Activated CD8-positive, alpha-beta memory T cell treated with anti-CD3 and anti-CD28 coated beads for 36 hours (primary cell): ENCODE measurements at regions not wholly inside any gene's neighbourhood (a gene's known extent, or its start where the extent isn't known, plus 50 kb on each side); places are given as distances from the start of the nearest gene placed in this dataset.

ENCODE experiments used
- CTCF ChIA-PET: fragments of 350-600 bp; sonication (Branson Sonifier 250); formaldehyde crosslinking; loops from one replicate; lab custom pipeline; 2021; ENCODE audit warnings: antibody characterized with exemption; lab: Charles Lee
- POLR2A ChIA-PET: fragments of 350-600 bp; sonication (Branson Sonifier 250); formaldehyde crosslinking; loops from one replicate; lab custom pipeline; 2021; ENCODE audit warnings: antibody characterized with exemption; lab: Charles Lee

DNA sequence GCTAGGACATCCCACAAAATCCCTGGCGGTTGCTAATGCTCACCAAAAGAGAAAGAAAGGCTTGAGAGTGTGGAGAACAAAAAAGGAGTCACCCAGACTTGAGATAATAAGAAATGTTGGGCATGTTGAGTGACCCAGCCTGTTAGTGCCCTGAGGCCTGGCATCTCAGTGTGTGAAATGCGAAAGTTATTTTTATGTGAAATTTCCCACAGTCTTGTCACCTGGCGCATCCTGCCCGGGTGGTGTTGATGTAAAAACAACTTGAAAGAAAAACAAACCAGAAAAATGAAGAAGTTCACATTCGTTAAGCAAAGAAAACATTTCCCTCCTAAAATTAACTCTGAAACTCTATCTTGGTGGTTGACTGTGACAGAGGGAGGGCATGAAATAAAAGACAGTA is 495.2 kb downstream of the MID1IP1 start:
- ChIA-PET CTCF (no interaction called here), POLR2A (no interaction called here)

DNA sequence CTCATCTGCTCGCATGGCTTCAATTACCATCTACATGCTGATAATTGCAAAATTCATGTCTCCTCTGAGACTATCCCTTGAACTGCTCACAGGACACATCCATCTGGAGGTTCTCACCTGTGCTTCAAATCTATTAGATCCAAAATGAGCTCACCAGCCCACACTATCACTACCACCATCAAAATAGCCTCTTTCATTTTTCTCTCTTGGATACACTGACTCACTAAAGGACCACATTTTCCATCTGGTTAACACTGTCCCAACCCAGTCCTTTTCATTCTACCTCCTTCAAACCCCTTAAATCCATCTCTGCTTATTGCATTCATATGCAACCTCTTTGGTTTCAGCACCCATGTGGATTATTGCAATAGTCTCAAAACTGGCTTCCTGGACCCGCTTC is 497.6 kb downstream of the MID1IP1 start:
- CTCF ChIA-PET = no interaction called here
- POLR2A ChIA-PET = no interaction called here

DNA sequence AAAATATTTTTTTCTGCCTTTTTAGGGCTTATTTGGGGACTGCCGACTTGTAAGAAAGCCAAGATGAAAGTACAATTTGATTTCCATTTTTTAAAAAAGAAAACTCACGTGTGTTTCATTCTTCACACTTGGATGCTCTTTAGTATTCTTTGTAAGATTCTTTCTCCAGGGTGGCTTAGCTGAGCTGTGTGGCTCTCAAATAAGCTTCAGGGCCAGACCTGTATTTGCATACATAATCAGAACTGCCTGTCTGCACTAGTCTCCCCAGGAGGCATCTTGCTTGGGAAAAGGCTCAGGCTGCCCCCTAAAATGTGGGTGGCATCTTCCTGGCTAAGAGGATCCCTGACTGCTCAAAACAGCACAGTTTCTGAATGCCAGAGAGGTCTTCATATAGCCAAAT is 498.4 kb downstream of the MID1IP1 start:
- ChIA-PET POLR2A (no interaction called here), CTCF (no interaction called here)

DNA sequence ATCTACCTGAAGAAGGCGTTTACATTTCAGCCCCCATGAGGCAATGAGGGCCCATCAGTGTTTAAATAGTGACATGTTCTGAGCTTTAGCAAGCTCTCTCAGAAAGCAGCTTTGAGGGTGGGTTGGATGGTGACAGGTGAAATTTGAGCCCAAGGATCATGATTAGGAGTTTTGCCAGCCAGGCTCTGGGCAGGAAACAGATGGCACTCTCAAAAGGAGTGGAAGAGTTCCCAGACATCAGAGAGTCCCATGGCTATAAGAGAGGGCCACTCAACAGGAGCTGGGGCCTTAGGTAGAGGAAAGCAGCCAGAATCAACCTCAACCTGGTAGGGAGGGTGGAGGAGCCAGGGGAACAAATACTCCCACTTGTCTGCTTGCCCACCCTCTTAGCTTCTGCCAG is 499.8 kb downstream of the MID1IP1 start:
- CTCF ChIA-PET = no interaction called here
- POLR2A ChIA-PET = no interaction called here

DNA sequence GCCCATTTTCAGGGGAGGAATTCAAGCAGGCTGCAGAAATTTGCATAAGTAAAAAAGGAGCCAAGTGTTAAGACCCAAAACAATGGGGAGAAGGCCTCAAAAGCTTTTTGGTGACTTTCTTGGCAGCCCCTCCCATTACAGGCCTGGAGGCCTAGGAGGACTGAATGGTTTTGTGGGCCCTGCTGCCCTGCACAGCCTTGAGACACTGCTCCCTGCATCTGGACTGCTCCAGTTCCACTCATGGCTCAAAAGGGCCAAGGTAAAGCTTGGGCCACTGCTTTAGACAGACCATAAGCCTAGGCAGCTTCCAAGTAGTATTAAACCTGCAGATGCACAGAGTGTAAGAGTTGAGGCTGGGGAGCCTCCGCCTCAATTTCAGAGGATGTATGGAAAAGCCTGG is 501.6 kb downstream of the MID1IP1 start:
- POLR2A ChIA-PET = no interaction called here
- CTCF ChIA-PET = no interaction called here

DNA sequence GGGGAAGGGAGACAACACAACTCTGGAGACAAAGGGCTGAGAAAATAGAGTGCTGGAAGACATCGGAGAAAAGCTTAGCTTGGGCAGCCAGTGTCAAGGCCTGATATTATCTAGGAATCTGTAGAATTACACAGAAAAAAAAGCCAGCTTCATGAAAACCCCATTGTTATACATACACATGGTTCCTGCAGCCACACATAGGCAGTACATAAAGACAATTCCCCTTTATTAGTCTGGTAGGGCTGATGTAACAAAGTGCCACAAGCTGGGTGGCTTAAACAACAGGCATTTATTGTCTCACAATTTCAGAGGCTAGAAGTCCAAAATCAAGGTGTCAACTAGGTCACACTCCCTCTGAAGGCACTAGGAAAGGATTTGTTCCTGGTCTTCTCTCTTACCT is 503.5 kb downstream of the MID1IP1 start:
- ChIA-PET CTCF (no interaction called here), POLR2A (no interaction called here)

DNA sequence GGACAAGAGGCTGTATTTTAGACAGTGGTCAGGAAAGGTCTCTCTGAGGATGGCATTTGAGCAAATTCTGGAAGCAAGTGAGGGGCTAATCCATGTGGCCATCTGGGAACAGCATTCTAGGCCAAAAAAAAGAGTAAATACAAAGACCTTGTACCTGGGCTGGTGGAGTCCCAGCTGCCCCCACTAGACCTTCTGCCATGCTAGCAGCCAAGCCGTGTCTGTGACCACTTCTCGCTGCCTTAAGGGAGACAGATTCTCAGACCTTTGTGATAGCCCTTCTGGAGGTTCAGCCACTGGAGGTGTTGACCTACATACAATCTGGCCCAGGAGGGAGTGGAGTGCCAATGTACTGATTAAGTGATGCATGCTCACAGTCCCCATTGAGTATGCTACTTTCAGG is 506.2 kb downstream of the MID1IP1 start:
- POLR2A ChIA-PET = no interaction called here
- CTCF ChIA-PET = no interaction called here

DNA sequence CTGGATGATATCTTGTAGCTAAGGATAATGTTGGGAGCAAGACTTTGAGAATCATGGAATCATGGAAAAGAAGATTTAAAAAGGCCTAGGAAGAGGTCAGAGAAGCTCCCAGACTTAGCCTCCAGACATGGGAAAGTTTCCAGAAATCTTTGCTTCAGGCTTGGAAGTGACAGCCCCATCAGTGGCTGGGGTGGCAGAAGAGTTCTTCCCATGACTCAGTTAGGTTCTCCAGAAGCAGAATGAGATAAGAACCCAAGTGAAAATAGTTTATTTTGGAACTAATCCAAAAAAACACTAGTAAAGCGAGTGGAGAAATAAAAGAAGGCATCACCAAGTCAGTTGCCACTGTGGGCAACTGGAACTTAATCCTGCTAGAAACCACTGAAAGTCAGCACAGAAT is 506.9 kb downstream of the MID1IP1 start:
- ChIA-PET POLR2A (no interaction called here), CTCF (no interaction called here)

DNA sequence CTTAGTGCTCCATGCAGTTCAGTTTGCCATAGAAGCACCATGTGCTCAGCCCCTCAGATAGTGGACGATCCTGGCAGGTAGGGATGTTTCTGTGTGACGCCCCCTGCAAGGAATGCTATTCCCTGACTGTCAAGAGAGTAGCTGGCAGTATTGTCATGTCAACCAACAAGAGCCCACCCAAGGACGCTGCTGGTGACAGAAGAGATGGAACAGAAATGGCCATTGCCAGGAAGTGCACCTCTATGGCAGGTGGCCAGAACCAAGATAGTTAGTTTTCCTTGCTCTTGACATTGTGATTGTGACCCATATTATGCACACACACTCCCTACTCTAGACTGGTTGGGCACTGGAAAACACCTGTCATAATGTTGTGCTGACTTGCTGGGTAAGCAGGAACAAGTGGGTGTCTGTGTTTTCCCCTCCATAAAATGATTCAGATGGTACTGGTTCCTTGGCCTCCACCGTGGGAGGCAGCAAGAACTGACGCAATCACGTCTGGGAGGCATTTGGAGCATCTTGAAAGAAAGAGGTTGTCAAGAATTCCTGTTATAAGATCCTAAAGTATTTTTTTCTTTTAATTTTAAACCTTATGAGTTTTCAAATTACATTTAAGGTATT is 507.9 kb downstream of the MID1IP1 start:
- ChIA-PET CTCF (no interaction called here), POLR2A (no interaction called here)

DNA sequence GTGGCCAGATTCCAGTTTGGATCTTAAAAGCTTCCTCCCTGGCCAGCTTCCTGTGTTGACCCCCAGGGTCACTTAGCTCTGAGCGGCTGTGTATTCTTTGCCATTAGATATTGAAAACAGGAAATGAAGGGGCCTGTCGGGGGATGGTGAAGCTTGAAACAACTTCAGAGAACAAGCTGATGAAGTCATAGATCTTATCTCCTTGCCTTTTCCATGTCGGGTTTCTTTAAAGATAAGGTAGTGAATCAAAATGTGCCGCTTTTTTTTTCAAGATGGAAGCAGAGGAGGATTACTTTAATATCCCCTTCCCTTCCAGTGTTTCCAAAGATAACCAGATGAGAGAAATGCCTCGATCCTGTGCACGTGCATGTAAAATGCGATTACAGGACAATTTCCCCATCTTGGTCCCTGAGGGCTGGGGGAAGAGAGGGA is 508.5 kb downstream of the MID1IP1 start:
- POLR2A ChIA-PET = interaction anchor here (1.3 kb wide), 1 partner anchor 22 kb away, joined by 5 read pairs; no protein-coding TSS in a partner anchor
- CTCF ChIA-PET = no interaction called here

DNA sequence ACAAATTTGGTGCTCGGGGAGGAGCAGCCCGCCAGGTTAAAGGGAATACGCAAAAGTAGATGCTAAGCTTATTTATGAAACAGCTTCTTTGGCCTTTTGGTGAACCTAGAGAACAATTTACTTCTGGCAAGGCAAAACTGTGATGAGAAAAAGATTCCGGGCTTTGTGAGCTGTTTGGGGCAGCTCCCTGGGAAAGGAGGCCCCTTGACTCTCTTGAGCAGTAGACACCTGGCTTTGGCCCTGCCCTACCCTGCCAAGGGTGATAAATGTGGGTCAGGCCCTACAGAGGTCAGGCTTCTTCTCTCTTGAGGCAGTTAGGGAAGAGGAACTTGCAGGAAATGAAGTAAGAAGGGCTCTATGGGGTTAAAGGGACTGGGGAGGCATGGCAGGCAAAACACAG is 509.6 kb downstream of the MID1IP1 start:
- ChIA-PET CTCF (interaction anchor here (1.0 kb wide), 1 partner anchor 13 kb away, joined by 4 read pairs; no protein-coding TSS in a partner anchor), POLR2A (interaction anchor here (1.3 kb wide), 1 partner anchor 21 kb away, joined by 5 read pairs; no protein-coding TSS in a partner anchor)

DNA sequence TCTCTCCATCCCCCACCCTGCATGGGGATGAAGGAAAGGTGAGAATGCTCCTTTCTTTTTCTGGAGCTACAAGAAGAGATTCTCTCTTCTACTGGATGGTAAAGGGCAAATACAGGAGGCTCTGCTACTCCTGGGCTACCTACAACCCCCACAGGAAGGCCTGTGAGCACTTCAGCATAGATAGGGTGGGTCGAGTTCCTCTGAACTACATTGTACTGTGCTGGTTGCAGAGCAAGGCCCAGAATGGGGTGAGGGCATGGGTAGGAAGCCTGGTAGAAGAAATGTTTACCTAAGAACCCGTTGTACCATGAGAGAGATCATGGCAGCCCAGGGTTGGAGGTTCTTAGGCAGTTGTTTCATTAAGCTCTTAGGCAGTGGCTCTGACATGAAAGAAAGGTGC is 510.4 kb downstream of the MID1IP1 start:
- POLR2A ChIA-PET = no interaction called here

DNA sequence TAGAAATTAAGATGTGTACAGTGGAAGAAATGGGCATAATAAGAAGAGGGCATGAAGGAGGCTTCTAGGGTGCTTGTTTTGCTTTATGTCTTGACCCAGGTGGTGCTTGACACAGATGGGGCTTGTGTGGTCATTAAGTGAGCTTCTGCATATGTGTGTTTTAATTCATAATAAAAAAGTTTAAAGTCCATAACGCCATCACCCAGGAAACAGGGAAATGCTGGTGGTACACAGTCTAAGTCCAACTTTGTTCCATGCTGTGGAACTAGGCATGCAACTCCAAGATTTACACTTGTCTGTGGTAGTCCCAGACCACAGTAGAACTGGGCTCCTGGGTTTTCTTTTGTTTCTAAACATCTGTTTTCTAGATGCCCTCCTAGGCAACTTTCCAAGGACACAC is 511.9 kb downstream of the MID1IP1 start:
- ChIA-PET CTCF (no interaction called here), POLR2A (no interaction called here)

More for the DNA sequence above, 510.4 kb downstream of the MID1IP1 start:
- CTCF ChIA-PET = no interaction called here

DNA sequence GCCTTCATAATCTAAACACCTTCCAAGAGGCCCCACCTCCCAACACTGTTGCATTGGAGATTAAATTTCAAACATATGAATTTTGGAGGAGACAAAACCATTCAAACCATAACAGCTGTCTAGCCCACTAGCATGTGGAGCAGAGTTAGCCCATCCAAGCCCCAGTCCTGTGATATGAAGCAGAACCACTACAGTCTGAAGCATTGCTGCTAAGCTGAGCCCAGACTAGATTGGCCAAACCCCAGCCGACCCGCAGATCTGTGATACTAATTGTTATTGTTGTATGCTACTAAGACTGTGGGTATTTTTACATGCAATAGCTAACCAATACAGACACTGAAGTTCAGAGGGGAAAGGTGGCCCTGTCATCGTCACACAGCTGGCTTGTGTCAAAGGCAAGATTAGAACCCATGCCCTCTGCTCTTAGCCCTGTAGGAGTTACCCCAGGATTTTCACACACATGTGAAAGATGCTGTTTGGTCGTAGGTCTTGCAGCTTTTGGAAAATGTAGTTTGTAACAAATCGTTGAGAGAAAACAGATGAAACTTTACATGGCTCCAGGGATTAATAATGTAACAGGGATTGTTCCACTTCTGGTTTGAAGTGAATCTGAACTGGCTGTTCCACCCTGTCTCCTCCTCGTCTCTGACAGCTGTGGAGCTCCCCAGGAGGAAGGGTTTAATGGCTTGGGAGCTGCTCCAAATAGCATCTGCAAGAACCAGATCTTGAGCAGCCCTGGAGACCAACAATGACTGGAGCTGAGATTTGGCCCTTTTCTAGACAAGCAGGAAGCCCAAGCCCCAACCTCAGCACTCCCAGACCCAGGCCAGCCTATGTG is 517.5 kb downstream of the MID1IP1 start:
- POLR2A ChIA-PET = no interaction called here
- CTCF ChIA-PET = no interaction called here

DNA sequence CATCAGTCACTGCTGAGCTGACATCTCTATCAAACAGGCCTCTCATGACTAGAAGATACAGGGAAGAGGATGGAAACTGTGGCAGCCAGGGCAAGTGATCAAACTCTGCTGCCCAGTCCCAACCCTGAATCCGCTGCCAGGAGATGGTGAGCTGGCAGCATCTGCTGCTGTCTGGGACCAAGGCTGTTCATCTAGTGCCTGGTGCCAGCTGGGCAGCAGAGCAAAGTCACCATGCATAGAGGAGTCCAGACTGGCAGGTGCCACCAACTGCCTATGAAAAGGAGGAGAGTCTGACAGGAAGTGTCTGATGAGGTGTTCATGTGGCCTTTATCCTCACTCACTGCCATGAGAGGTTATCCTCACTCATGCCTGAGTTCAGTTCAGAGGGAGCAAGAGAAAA is 518.9 kb downstream of the MID1IP1 start:
- CTCF ChIA-PET = interaction anchor here (0.9 kb wide), 1 partner anchor 59 kb away, joined by 3 read pairs; no protein-coding TSS in a partner anchor

DNA sequence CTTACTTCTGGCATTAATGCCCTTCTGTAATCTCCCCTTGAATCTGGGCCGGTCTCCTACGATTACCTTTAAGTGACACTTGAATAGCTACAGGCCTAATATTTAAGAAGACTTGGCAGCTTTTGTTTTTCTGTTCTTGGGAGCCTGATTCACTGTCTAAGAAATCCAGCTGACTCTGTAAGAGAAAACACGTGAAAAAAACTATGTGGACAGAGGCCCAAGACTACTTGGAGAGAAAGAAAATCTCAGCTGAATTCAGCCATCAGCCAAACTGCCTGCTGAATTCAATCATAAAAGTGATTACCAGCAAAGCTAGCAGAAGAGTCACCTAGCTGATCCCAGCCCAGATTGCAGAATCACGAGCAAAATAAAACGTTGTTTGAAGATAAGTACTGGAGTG is 521.2 kb downstream of the MID1IP1 start:
- CTCF ChIA-PET = no interaction called here
- POLR2A ChIA-PET = no interaction called here

More for the DNA sequence above, 518.9 kb downstream of the MID1IP1 start:
- POLR2A ChIA-PET = no interaction called here

DNA sequence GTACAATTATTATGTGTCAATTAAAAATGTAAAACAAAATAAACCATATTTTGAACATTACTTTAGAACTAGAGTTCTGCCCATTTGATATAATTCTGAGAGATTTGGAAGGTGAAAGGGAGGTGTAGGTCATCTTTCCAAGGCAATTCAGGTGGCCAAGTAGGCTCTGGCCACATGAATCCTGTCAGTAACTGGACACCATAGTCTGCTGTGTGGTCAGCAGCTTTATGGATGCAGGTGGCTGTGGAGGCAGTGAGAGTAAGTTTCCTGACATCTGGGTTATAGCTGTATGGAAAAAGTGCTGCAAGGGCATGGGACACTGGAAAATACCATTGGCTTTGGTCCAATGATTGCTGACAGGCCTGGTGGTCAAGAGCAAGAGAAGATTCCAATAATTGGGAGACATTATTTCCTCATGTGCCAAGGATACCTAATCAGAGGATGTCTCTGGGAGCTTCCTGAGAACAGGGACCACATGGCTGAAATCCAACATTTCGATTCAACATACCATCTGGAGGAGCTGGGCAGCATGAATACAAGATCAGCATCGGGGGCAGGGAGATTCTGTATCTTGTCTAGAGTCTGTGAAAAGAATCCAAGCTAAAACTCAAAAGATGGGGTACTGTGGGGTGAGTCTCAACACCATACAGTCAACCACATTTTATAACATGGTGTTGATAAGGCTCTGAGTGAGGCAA is 523.1 kb downstream of the MID1IP1 start:
- CTCF ChIA-PET = interaction anchor here (0.9 kb wide), 1 partner anchor 14 kb away, joined by 4 read pairs; no protein-coding TSS in a partner anchor
- POLR2A ChIA-PET = no interaction called here

DNA sequence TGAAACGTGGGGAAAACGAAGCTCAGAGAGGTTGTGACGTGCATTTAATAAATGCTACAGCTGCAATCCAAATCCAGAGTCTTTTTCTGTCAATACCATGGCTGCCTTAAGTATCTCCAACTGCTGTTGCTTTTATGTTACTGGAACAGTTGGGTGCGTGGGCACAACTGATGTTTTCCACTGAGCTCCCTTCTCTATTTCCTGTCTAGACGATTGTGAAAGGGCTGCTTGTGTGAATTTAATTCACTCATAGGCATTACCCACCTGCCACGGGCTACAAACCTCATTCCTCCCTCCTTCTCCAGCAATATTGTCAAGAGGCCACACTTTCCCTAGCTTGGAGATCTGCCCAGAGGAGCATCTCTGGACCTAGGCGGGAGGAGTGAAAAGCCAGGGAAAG is 526.0 kb downstream of the MID1IP1 start:
- ChIA-PET POLR2A (no interaction called here), CTCF (no interaction called here)

DNA sequence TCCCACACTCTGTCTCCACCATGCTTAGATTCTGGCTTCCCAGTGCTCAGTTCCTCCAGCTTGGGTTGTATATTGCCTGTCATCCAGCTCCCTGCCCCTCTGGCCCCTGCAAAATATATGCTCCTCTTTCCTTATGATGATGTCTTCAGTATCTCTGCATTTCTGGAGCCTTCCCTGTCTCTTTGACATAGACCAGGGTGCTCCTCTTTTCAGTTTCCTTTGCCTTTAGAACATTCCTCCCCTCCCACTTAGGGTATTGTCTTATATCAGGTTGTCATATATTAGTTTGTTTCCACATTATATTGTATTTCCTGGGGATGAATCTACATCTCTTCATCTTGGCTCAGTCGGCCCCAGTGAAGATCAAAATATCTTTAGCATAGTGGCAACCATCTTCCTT is 526.4 kb downstream of the MID1IP1 start:
- POLR2A ChIA-PET = no interaction called here
- CTCF ChIA-PET = no interaction called here

DNA sequence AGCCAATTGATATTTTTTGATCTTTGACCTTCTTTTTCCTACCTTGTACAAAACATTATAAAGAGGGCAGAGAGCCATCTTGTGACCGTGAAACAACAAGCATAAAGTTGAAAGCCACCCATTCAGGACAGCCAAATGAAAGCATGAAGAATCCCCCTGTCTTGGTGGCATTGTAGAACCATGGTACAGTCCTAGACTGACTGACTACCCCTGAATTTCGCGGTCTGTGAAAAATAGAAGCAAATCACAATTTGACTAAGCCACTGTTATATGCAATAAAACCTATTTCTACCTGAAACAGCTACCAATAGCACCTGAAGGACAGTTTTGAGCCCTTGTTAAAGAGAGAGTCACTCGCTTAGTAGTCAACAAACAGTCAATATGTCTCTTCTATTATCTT is 527.4 kb downstream of the MID1IP1 start:
- ChIA-PET POLR2A (no interaction called here), CTCF (no interaction called here)
